HEK293 (cell line): ENCODE measurements at regions not wholly inside any gene's neighbourhood (a gene's known extent, or its start where the extent isn't known, plus 50 kb on each side); places are given as distances from the start of the nearest gene placed in this dataset.

Experiments used
- CTCF ChIA-PET: fragments of 350-600 bp; formaldehyde crosslinking; extraction: SDS; loops from one replicate; lab custom pipeline; 2021; ENCODE audit warnings: antibody characterized with exemption; lab: Yijun Ruan, JAX
- POLR2A ChIA-PET: fragments of 300-600 bp; formaldehyde crosslinking; extraction: SDS; loops from one replicate; lab custom pipeline; 2020; ENCODE audit warnings: antibody characterized with exemption, inconsistent platforms; lab: Yijun Ruan, JAX
- H3K27ac ChIP-seq: fragments of 200-500 bp; sonication (Bioruptor generic); 2 replicates; pipeline ENCODE4 v1.5.1; 2014; ENCODE audit warnings: low read depth, low read length, control low read depth, inconsistent platforms; ENCODE audit errors: extremely low read depth
- H3K36me3 ChIP-seq, 2 experiments: fragments of 200-500 bp in 1 of 2; sonication (Bioruptor generic) in 1 of 2; 1 replicate in 1 of 2; 2 replicates in 1 of 2; pipeline ENCODE4 v1.5.1; 2014 to 2017; ENCODE audit warnings: inconsistent platforms in 2 of 2, low read length in 2 of 2; ENCODE audit not compliant: control insufficient read depth in 2 of 2, insufficient read depth in 1 of 2
- H3K4me1 ChIP-seq: fragments of 200-500 bp; sonication (Bioruptor generic); 2 replicates; pipeline ENCODE4 v1.5.1; 2014; ENCODE audit warnings: mild to moderate bottlenecking, low read length, inconsistent platforms; ENCODE audit not compliant: control insufficient read depth, insufficient read depth
- H3K4me3 ChIP-seq: 2 replicates; pipeline ENCODE4 v1.5.1; 2011; ENCODE audit warnings: low read depth, mild to moderate bottlenecking, control low read depth, low read length, moderate library complexity
- H3K9me3 ChIP-seq: fragments of 200-500 bp; sonication (Bioruptor generic); 2 replicates; pipeline ENCODE4 v1.5.1; 2014; ENCODE audit warnings: low read depth, low read length, inconsistent platforms; ENCODE audit not compliant: control insufficient read depth, insufficient read depth
- ATF2 ChIP-seq: fragments of 450-650 bp; formaldehyde crosslinking; IDR thresholded peaks from 2 replicates; pipeline ENCODE4 v1.5.1; 2016; ENCODE audit warnings: missing biosample characterization, missing genetic modification characterization, low read depth
- BCL6B ChIP-seq: fragments of 450-650 bp; formaldehyde crosslinking; IDR thresholded peaks from 2 replicates; pipeline ENCODE4 v1.5.1; 2017; ENCODE audit warnings: missing biosample characterization, missing genetic modification characterization
- FEZF1 ChIP-seq: fragments of 450-650 bp; formaldehyde crosslinking; IDR thresholded peaks from 2 replicates; pipeline ENCODE4 v1.5.1; 2016; ENCODE audit warnings: missing biosample characterization, missing genetic modification characterization
- REPIN1 ChIP-seq: fragments of 450-650 bp; formaldehyde crosslinking; IDR thresholded peaks from 2 replicates; pipeline ENCODE4 v1.5.1; 2017; ENCODE audit warnings: missing biosample characterization, missing genetic modification characterization, low read depth
- SETDB1 ChIP-seq: IDR thresholded peaks from one replicate; pipeline ENCODE4 v1.6.1; 2017; ENCODE audit warnings: mild to moderate bottlenecking, low read length, moderate library complexity, mixed read lengths; ENCODE audit not compliant: insufficient read length
- ZBTB17 ChIP-seq: fragments of 450-650 bp; formaldehyde crosslinking; IDR thresholded peaks from 2 replicates; pipeline ENCODE4 v1.5.1; 2016; ENCODE audit warnings: missing biosample characterization, missing genetic modification characterization
- ZFP3 ChIP-seq: fragments of 450-650 bp; formaldehyde crosslinking; IDR thresholded peaks from 2 replicates; pipeline ENCODE4 v1.5.1; 2016; ENCODE audit warnings: low read depth, missing biosample characterization, missing genetic modification characterization
- ZNF10 ChIP-seq: fragments of 450-650 bp; formaldehyde crosslinking; IDR thresholded peaks from 2 replicates; pipeline ENCODE4 v1.5.1; 2017; ENCODE audit warnings: missing biosample characterization, missing genetic modification characterization
- ZNF132 ChIP-seq: fragments of 450-650 bp; formaldehyde crosslinking; IDR thresholded peaks from 2 replicates; pipeline ENCODE4 v1.5.1; 2017; ENCODE audit warnings: missing biosample characterization, missing genetic modification characterization, borderline replicate concordance
- ZNF280D ChIP-seq: fragments of 450-650 bp; formaldehyde crosslinking; IDR thresholded peaks from 2 replicates; pipeline ENCODE4 v1.5.1; 2016; ENCODE audit warnings: missing biosample characterization, missing genetic modification characterization
- ZNF416 ChIP-seq: fragments of 450-650 bp; formaldehyde crosslinking; IDR thresholded peaks from 2 replicates; pipeline ENCODE4 v1.5.1; 2016; ENCODE audit warnings: missing biosample characterization, missing genetic modification characterization
- ZNF449 ChIP-seq: fragments of 450-650 bp; formaldehyde crosslinking; IDR thresholded peaks from 2 replicates; pipeline ENCODE4 v1.5.1; 2017; ENCODE audit warnings: missing biosample characterization, mild to moderate bottlenecking, missing genetic modification characterization, moderate library complexity
- ZNF530 ChIP-seq: fragments of 450-650 bp; formaldehyde crosslinking; IDR thresholded peaks from 2 replicates; pipeline ENCODE4 v1.5.1; 2016; ENCODE audit warnings: low read depth, missing biosample characterization, missing genetic modification characterization
- ZNF549 ChIP-seq: fragments of 450-650 bp; IDR thresholded peaks from 2 replicates; pipeline ENCODE4 v1.5.1; 2018; ENCODE audit warnings: missing biosample characterization, missing genetic modification characterization, mild to moderate bottlenecking, inconsistent platforms, moderate library complexity
- ZNF629 ChIP-seq: fragments of 450-650 bp; formaldehyde crosslinking; IDR thresholded peaks from 2 replicates; pipeline ENCODE4 v1.5.1; 2017; ENCODE audit warnings: missing biosample characterization, missing genetic modification characterization
- ZNF677 ChIP-seq: fragments of 450-650 bp; IDR thresholded peaks from 2 replicates; pipeline ENCODE4 v1.5.0; 2018; ENCODE audit warnings: missing biosample characterization, mild to moderate bottlenecking, missing genetic modification characterization, moderate library complexity
- ZSCAN4 ChIP-seq: fragments of 450-650 bp; formaldehyde crosslinking; IDR thresholded peaks from 2 replicates; pipeline ENCODE4 v1.5.1; 2017; ENCODE audit warnings: missing biosample characterization, missing genetic modification characterization

- no peaks in the 10 kb centered on the region for H3K4me1 ChIP-seq
- H3K27ac ChIP-seq = no peak overlapping the region
- no peaks in the 10 kb centered on the region for H3K36me3 ChIP-seq
- H3K4me3 ChIP-seq = no peak overlapping the region
- no peak for TF ChIP-seq ZNF132 (tag by site-specific recombination)
- no peak for TF ChIP-seq ZSCAN4 (tag by site-specific recombination)
- TF ChIP-seq FEZF1 (tag by site-specific recombination) = no peak
- TF ChIP-seq ZNF530 (tag by site-specific recombination) = no peak
- TF ChIP-seq BCL6B = no peak
- POLR2A ChIA-PET = no interaction called here
- CTCF ChIA-PET = no interaction called here
- no peaks in the 10 kb centered on the region for H3K9me3 ChIP-seq
These were observed 77.2 kb upstream of the SEMA6D start for GRCh38 chr15:47640079-47640478.

GRCh38 chr15:47640901-47641300 is 76.4 kb upstream of the SEMA6D start:
- H3K4me3 ChIP-seq = no peak overlapping the region
- no peaks in the 10 kb centered on the region for H3K4me1 ChIP-seq
- H3K27ac ChIP-seq = no peak overlapping the region
- POLR2A ChIA-PET = no interaction called here
- CTCF ChIA-PET = no interaction called here
- H3K9me3 ChIP-seq = no peaks in the 10 kb centered on the region
- H3K36me3 ChIP-seq = no peaks in the 10 kb centered on the region
- TF ChIP-seq ZFP3 (tag by site-specific recombination) (no peak), ZNF416 (no peak), ZNF280D (tag by site-specific recombination) (no peak), ZNF132 (tag by site-specific recombination) (no peak), ZNF549 (tag by site-specific recombination) (no peak), ZNF449 (tag by site-specific recombination) (no peak), ZNF629 (tag by site-specific recombination) (no peak), ATF2 (no peak), REPIN1 (tag by site-specific recombination) (no peak)

- CTCF ChIA-PET = interaction anchor here (0.7 kb wide), 1 partner anchor 339 kb away, joined by 4 read pairs; no protein-coding TSS in a partner anchor
These were observed 72.6 kb upstream of the SEMA6D start for GRCh38 chr15:47644722-47645121.

More at GRCh38 chr15:47644722-47645121, 72.6 kb upstream of the SEMA6D start:
- no peak overlapping the region for H3K4me3 ChIP-seq
- no peaks in the 10 kb centered on the region for H3K36me3 ChIP-seq
- no peaks in the 10 kb centered on the region for H3K4me1 ChIP-seq
- POLR2A ChIA-PET = no interaction called here
- H3K27ac ChIP-seq = no peak overlapping the region
- no peaks in the 10 kb centered on the region for H3K9me3 ChIP-seq
- TF ChIP-seq ZNF10 (tag by site-specific recombination) (no peak), SETDB1 (no peak), ZNF677 (tag by site-specific recombination) (no peak), ZBTB17 (tag by site-specific recombination) (no peak)
- TF ChIP-seq, all 188 proteins: peak for 0
